ENCODE measurements at regions not wholly inside any gene's neighbourhood (a gene's known extent, or its start where the extent isn't known, plus 50 kb on each side); places are given as distances from the start of the nearest gene placed in this dataset.

GRCh38 chr11:79919350-79919749 lies 478.5 kb upstream of the TENM4 start:
- no peak overlapping the region for H2AFZ ChIP-seq (ENCODE audit: low read length)
- H3K4me2 ChIP-seq (ENCODE audit: low read depth, low read length) = no peak overlapping the region
- CTCF ChIA-PET (ENCODE audit: low intra/inter-chr PET ratio, low total read pairs) = no interaction called here
- no peak overlapping the region for H3K4me3 ChIP-seq (replicated peaks in 1 of 3; ENCODE audit: insufficient read depth in 1 of 3, low read depth in 2 of 3, low read length in 3 of 3)
- H3K36me3 ChIP-seq (replicated peaks in 1 of 2; ENCODE audit: control insufficient read depth in 1 of 2, insufficient read depth in 2 of 2, low read length in 2 of 2) = no peaks in the 10 kb centered on the region
- no peaks in the 10 kb centered on the region for H3K4me1 ChIP-seq (ENCODE audit: insufficient read depth, low read length)
- no peaks in the 10 kb centered on the region for H4K20me1 ChIP-seq (ENCODE audit: insufficient read depth, low read length)
- no peak for FAIRE-seq
- POLR2A ChIA-PET = no interaction called here
- intact Hi-C loops (cut with micrococcal nuclease; ENCODE audit: unreplicated experiment) = no loop called here
- H3K9me3 ChIP-seq (ENCODE audit: low read length) = no peaks in the 10 kb centered on the region
- no TSS peak for BruUV-seq (replicated peaks)
- no peak overlapping the region for H3K27ac ChIP-seq (ENCODE audit: extremely low read length, insufficient read depth, low read length)
- no peaks in the 10 kb centered on the region for H3K79me2 ChIP-seq (ENCODE audit: insufficient read depth, low read length)
- ATAC-seq = no peak
- in situ Hi-C loops (cut with HindIII; ENCODE audit: extremely low pct_ligation_motif_present, low pct_unique_long_range_greater_than_20kb) = no loop called here
- no peak for DNase-seq (ENCODE audit: low spot score)
- no peaks in the 10 kb centered on the region for H3K27me3 ChIP-seq (ENCODE audit: control insufficient read depth in 1 of 2, insufficient read depth in 2 of 2, low read length in 2 of 2)
- no peak overlapping the region for H3K9ac ChIP-seq (ENCODE audit: insufficient read depth, low read depth, low read length)
- no peak for TF ChIP-seq RARA (CRISPR knock-in tag; IDR thresholded peaks at IDR 0.05)
- no peak for TF ChIP-seq RBM39 (IDR thresholded peaks at IDR 0.05; ENCODE audit: low read depth, low read length, poor library complexity, severe bottlenecking)
- TF ChIP-seq ZSCAN31 (CRISPR knock-in tag; IDR thresholded peaks at IDR 0.05; ENCODE audit: low read depth) = no peak
- TF ChIP-seq ZNF382 (CRISPR knock-in tag; IDR thresholded peaks at IDR 0.05; ENCODE audit: borderline replicate concordance) = no peak
- no peak for TF ChIP-seq ZKSCAN8 (CRISPR knock-in tag; IDR thresholded peaks at IDR 0.05; ENCODE audit: borderline replicate concordance)
- no peak for TF ChIP-seq DR1 (CRISPR knock-in tag; IDR thresholded peaks at IDR 0.05)
- no peak for TF ChIP-seq KMT2A (CRISPR knock-in tag; IDR thresholded peaks at IDR 0.05)
- TF ChIP-seq PLRG1 (conservative IDR thresholded peaks at IDR 0.05) = no peak
- no peak for TF ChIP-seq ZNF782 (CRISPR knock-in tag; IDR thresholded peaks at IDR 0.05; ENCODE audit: borderline replicate concordance)
- no peak for TF ChIP-seq BORCS8-MEF2B (CRISPR knock-in tag; IDR thresholded peaks at IDR 0.05)
- TF ChIP-seq CHD2 (IDR thresholded peaks at IDR 0.05; ENCODE audit: low read depth, low read length) = no peak
- TF ChIP-seq BRF2 (CRISPR knock-in tag; IDR thresholded peaks at IDR 0.05) = no peak
- TF ChIP-seq, protein P1, sequence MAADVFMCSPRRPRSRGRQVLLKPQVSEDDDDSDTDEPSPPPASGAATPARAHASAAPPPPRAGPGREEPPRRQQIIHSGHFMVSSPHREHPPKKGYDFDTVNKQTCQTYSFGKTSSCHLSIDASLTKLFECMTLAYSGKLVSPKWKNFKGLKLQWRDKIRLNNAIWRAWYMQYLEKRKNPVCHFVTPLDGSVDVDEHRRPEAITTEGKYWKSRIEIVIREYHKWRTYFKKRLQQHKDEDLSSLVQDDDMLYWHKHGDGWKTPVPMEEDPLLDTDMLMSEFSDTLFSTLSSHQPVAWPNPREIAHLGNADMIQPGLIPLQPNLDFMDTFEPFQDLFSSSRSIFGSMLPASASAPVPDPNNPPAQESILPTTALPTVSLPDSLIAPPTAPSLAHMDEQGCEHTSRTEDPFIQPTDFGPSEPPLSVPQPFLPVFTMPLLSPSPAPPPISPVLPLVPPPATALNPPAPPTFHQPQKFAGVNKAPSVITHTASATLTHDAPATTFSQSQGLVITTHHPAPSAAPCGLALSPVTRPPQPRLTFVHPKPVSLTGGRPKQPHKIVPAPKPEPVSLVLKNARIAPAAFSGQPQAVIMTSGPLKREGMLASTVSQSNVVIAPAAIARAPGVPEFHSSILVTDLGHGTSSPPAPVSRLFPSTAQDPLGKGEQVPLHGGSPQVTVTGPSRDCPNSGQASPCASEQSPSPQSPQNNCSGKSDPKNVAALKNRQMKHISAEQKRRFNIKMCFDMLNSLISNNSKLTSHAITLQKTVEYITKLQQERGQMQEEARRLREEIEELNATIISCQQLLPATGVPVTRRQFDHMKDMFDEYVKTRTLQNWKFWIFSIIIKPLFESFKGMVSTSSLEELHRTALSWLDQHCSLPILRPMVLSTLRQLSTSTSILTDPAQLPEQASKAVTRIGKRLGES (CRISPR knock-in tag; IDR thresholded peaks at IDR 0.05; ENCODE audit: borderline replicate concordance) = no peak
- TF ChIP-seq GMEB1 (CRISPR knock-in tag; IDR thresholded peaks at IDR 0.05; ENCODE audit: borderline replicate concordance) = no peak
- TF ChIP-seq EED (CRISPR knock-in tag; IDR thresholded peaks at IDR 0.05) = no peak
- no peak for TF ChIP-seq AKNA (CRISPR knock-in tag; IDR thresholded peaks at IDR 0.05; ENCODE audit: borderline replicate concordance)
